ENCODE measurements at regions not wholly inside any gene's neighbourhood (a gene's known extent, or its start where the extent isn't known, plus 50 kb on each side); places are given as distances from the start of the nearest gene placed in this dataset.

GRCh38 chr5:158600679-158601078 is 499.0 kb downstream of the EBF1 start:
- no peak for TF ChIP-seq CTCF (IDR thresholded peaks at IDR 0.05 in 4 of 5, conservative IDR thresholded peaks at IDR 0.05 in 1 of 5)
- no peak for TF ChIP-seq POLR2A (IDR thresholded peaks at IDR 0.05)

Data from gastrocnemius medialis (tissue), 4 donors.